HCT116 (cell line): ENCODE measurements at regions not wholly inside any gene's neighbourhood (a gene's known extent, or its start where the extent isn't known, plus 50 kb on each side); places are given as distances from the start of the nearest gene placed in this dataset.

Experiments
- ATAC-seq: fragments of 200-7000 bp; cut with Tn5 transposase; 2 replicates; pipeline ENCODE4 v1.9.1; 2020; ENCODE audit warnings: mild to moderate bottlenecking, moderate library complexity
- BruUV-seq: library from RNA; stranded (reverse); fragments of 400-500 nt; replicated peaks from 2 replicates; lab custom pipeline; 2021; lab: Mats Ljungman, UMichigan
- CTCF ChIA-PET: fragments of 300-600 bp; sonication (Branson Sonifier 250); formaldehyde crosslinking; loops from one replicate; lab custom pipeline; 2021; ENCODE audit warnings: antibody characterized with exemption; lab: Charles Lee
- POLR2A ChIA-PET: fragments of 300-600, 350-600 bp; sonication (Branson Sonifier 250); formaldehyde crosslinking; loops from one replicate; lab custom pipeline; 2021; ENCODE audit warnings: antibody characterized with exemption; lab: Charles Lee
- RAD21 ChIA-PET, 2 experiments: fragments of 300-600 bp; sonication (Branson Sonifier 250); formaldehyde crosslinking; loops; one replicate each; lab custom pipeline; 2023; ENCODE audit warnings: low total read pairs in 2 of 2; ENCODE audit not compliant: uncharacterized antibody in 2 of 2, unreplicated experiment in 2 of 2, low non-redundant PET in 1 of 2; lab: Charles Lee
- DNase-seq: peaks from one replicate; pipeline ENCODE4 v3.0.0-alpha.2; 2010; ENCODE audit warnings: low read depth, low spot score
- H2AFZ ChIP-seq: fragments of 200-600 bp; shearing (Covaris generic), sonication (generic); 2 replicates; pipeline ENCODE4 v1.6.1; 2017; ENCODE audit warnings: low read depth, mixed run types, mixed read lengths, antibody characterized with exemption, low read length; ENCODE audit not compliant: poor library complexity, severe bottlenecking
- H3K27ac ChIP-seq: 2 replicates; pipeline ENCODE4 v1.5.1; 2012; ENCODE audit warnings: low read depth, low read length
- H3K27me3 ChIP-seq: fragments of 200-600 bp; sonication (generic); 2 replicates; pipeline ENCODE4 v1.6.1; 2016; ENCODE audit warnings: mixed run types, low read length, mixed read lengths; ENCODE audit not compliant: insufficient read depth
- H3K36me3 ChIP-seq, 2 experiments: fragments of 200-500 bp in 1 of 2; fragments of 200-600 bp in 1 of 2; sonication (Bioruptor generic) in 1 of 2; sonication (generic) in 1 of 2; 2 replicates each; pipeline versions ENCODE4 v1.5.1 to v1.6.1; 2014 to 2016; ENCODE audit warnings: low read length in 2 of 2, inconsistent platforms in 1 of 2, mixed read lengths in 1 of 2, mixed run types in 1 of 2; ENCODE audit not compliant: insufficient read depth in 2 of 2, control insufficient read depth in 1 of 2
- H3K4me1 ChIP-seq, 2 experiments: fragments of 200-600 bp in 1 of 2; sonication (generic) in 1 of 2; 2 replicates each; pipeline versions ENCODE4 v1.5.1 to v1.6.1; 2012 to 2017; ENCODE audit warnings: low read length in 2 of 2, inconsistent platforms in 1 of 2, mild to moderate bottlenecking in 1 of 2, mixed read lengths in 1 of 2, mixed run types in 1 of 2, moderate library complexity in 1 of 2; ENCODE audit not compliant: insufficient read depth in 2 of 2, control insufficient read depth in 1 of 2
- H3K4me2 ChIP-seq: fragments of 200-600 bp; sonication (generic); 2 replicates; pipeline ENCODE4 v1.6.1; 2017; ENCODE audit warnings: mixed run types, low read length, mixed read lengths
- H3K4me3 ChIP-seq, 2 experiments: fragments of 200-600 bp in 1 of 2; sonication (generic) in 1 of 2; replicated peaks in 1 of 2; 2 replicates each; pipeline ENCODE4 v1.5.1; 2011 to 2016; ENCODE audit warnings: low read length in 2 of 2, control low read depth in 1 of 2, low read depth in 1 of 2, mild to moderate bottlenecking in 1 of 2, mixed read lengths in 1 of 2, mixed run types in 1 of 2
- H3K79me2 ChIP-seq: fragments of 200-600 bp; sonication (generic); 2 replicates; pipeline ENCODE4 v1.6.1; 2017; ENCODE audit warnings: mild to moderate bottlenecking, mixed run types, low read length, moderate library complexity, mixed read lengths; ENCODE audit not compliant: insufficient read depth
- H3K9ac ChIP-seq: fragments of 200-600 bp; sonication (generic); 2 replicates; pipeline ENCODE4 v1.6.1; 2016; ENCODE audit warnings: low read length, mixed read lengths
- H3K9me2 ChIP-seq: fragments of 200-600 bp; sonication (generic), shearing (Covaris generic); 2 replicates; pipeline ENCODE4 v1.6.1; 2017; ENCODE audit warnings: mixed run types, mild to moderate bottlenecking, moderate library complexity; ENCODE audit not compliant: insufficient read depth
- H3K9me3 ChIP-seq, 2 experiments: fragments of 200-500 bp in 1 of 2; fragments of 200-600 bp in 1 of 2; sonication (Bioruptor generic) in 1 of 2; sonication (generic) in 1 of 2; 2 replicates each; pipeline ENCODE4 v1.6.1; 2014 to 2017; ENCODE audit warnings: low read length in 2 of 2, mixed read lengths in 2 of 2, inconsistent platforms in 1 of 2, low read depth in 1 of 2, mild to moderate bottlenecking in 1 of 2, mixed run types in 1 of 2, moderate library complexity in 1 of 2; ENCODE audit not compliant: control insufficient read depth in 1 of 2, insufficient read depth in 1 of 2
- H4K20me1 ChIP-seq: fragments of 200-600 bp; sonication (generic), shearing (Covaris generic); 2 replicates; pipeline ENCODE4 v1.6.1; 2017; ENCODE audit warnings: mixed run types, mild to moderate bottlenecking, moderate library complexity; ENCODE audit not compliant: insufficient read depth
- CBX3 ChIP-seq: IDR thresholded peaks from 2 replicates; pipeline ENCODE4 v1.6.1; 2012; ENCODE audit warnings: low read depth
- ELF1 ChIP-seq: IDR thresholded peaks from 2 replicates; pipeline ENCODE4 v1.6.1; 2012; ENCODE audit warnings: low read depth, borderline replicate concordance
- EZH2 ChIP-seq: fragments of 200-600 bp; sonication (generic); IDR thresholded peaks from 2 replicates; pipeline ENCODE4 v1.6.1; 2017; ENCODE audit warnings: antibody characterized with exemption, mixed run types
- FOSL1 ChIP-seq: IDR thresholded peaks from 2 replicates; pipeline ENCODE4 v1.6.1; 2012; ENCODE audit warnings: low read depth
- JUND ChIP-seq: IDR thresholded peaks from 2 replicates; pipeline ENCODE4 v1.6.1; 2012
- SIN3A ChIP-seq: IDR thresholded peaks from 2 replicates; pipeline ENCODE4 v1.6.1; 2012; ENCODE audit warnings: low read depth
- SRF ChIP-seq: IDR thresholded peaks from 2 replicates; pipeline ENCODE4 v1.6.1; 2012; ENCODE audit warnings: low read depth
- TCF7L2 ChIP-seq: IDR thresholded peaks from 2 replicates; pipeline ENCODE4 v1.7.0; 2011; ENCODE audit warnings: borderline replicate concordance, inconsistent platforms; ENCODE audit not compliant: insufficient read depth, insufficient read length; ENCODE audit errors: extremely low read depth
- ZFX ChIP-seq: fragments of 450-650 bp; IDR thresholded peaks from 2 replicates; pipeline ENCODE4 v1.6.1; 2017
- ZNF274 ChIP-seq: fragments of 200-500 bp; sonication (Bioruptor generic); IDR thresholded peaks from 2 replicates; pipeline ENCODE4 v1.6.1; 2014; ENCODE audit warnings: mild to moderate bottlenecking, low read depth, low read length, inconsistent platforms
- intact Hi-C: fragments of 100-400 bp; cut with micrococcal nuclease; formaldehyde crosslinking; loops from 2 replicates; pipeline ENCODE4 v1.10.0; 2022
- TF ChIP-seq, protein P1 (sequence below): IDR thresholded peaks from 2 replicates; pipeline ENCODE4 v1.6.1; 2011; ENCODE audit warnings: mild to moderate bottlenecking, low read length, moderate library complexity; ENCODE audit not compliant: insufficient replicate concordance; ENCODE audit errors: extremely low read depth
- TF ChIP-seq, protein P2 (sequence below): IDR thresholded peaks from 2 replicates; pipeline ENCODE4 v1.6.1; 2012

DNA sequence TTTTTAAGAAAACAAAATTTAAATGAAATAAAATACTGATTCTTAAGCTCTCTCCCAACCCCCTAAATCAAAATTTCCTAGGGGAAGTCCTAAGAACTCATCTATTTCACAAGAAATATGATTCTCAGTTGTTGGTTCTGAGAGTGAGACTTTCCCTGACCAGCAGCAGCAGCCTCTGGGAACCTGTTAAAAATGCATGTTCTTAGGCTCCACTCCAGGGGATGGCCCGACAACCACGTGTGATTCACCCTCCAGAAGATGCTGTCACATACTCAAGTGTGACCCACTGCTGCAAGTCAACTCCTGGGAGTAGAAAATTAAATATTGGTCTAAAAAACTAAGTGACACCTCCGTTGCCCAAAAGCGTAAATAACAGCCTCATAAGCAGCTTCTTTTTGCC, 343.2 kb upstream of the NR2F2 start (continued):
- TF ChIP-seq SIN3A = no peak

DNA sequence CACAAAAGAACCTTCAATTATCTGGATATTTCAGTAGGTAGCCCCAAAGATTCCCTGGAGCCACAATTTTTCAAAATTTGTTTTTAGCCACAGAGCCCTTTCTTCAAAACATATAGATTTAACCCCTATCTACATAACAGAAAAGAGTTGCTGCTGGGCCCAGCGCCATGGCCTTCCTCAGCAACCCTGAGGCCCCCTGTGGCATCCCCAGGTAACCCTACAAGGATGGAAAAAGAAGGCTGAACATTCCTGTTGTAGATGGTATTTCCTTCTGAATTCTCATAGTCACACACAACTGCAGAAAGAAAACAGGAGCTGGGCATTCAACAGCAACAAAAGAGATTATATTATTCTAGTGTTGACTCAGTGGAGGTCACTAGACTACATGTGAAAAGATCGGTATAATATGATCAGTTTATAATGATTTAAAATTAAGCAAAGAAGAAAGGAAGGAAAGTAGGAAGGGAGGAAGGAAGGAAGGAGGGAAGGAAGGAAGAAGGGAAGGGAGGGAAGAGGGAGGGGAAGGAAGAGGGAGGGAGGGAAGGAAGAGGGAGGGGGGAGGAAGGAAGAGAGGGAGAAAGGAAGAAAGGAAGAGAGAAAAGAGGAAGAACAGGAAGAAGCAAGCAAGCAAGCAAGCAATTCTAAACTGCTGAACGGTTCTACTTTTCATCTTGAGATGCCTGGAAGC, 342.5 kb upstream of the NR2F2 start:
- Histone ChIP-seq H2AFZ (no peak overlapping the region), H3K4me3 (no peak overlapping the region), H3K9ac (no peak overlapping the region), H3K9me2 (no peaks in the 10 kb centered on the region), H3K4me1 (no peaks in the 10 kb centered on the region), H3K79me2 (no peaks in the 10 kb centered on the region), H4K20me1 (no peaks in the 10 kb centered on the region), H3K27me3 (no peaks in the 10 kb centered on the region), H3K9me3 (no peaks in the 10 kb centered on the region), H3K27ac (no peak overlapping the region), H3K4me2 (no peak overlapping the region), H3K36me3 (no peaks in the 10 kb centered on the region)
- intact Hi-C loops = no loop called here
- BruUV-seq = no TSS peak
- CTCF ChIA-PET = no interaction called here
- POLR2A ChIA-PET = no interaction called here
- DNase-seq (no peak), ATAC-seq (no peak)
- RAD21 ChIA-PET = no interaction called here
- TF ChIP-seq TCF7L2 = no peak
- TF ChIP-seq JUND = no peak
- TF ChIP-seq SIN3A = no peak
- no peak for TF ChIP-seq CBX3
- TF ChIP-seq, protein P1, sequence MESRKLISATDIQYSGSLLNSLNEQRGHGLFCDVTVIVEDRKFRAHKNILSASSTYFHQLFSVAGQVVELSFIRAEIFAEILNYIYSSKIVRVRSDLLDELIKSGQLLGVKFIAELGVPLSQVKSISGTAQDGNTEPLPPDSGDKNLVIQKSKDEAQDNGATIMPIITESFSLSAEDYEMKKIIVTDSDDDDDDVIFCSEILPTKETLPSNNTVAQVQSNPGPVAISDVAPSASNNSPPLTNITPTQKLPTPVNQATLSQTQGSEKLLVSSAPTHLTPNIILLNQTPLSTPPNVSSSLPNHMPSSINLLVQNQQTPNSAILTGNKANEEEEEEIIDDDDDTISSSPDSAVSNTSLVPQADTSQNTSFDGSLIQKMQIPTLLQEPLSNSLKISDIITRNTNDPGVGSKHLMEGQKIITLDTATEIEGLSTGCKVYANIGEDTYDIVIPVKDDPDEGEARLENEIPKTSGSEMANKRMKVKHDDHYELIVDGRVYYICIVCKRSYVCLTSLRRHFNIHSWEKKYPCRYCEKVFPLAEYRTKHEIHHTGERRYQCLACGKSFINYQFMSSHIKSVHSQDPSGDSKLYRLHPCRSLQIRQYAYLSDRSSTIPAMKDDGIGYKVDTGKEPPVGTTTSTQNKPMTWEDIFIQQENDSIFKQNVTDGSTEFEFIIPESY = no peak
- TF ChIP-seq ZFX = no peak
- TF ChIP-seq ZNF274 = no peak
- TF ChIP-seq EZH2 = no peak
- TF ChIP-seq, protein P2, sequence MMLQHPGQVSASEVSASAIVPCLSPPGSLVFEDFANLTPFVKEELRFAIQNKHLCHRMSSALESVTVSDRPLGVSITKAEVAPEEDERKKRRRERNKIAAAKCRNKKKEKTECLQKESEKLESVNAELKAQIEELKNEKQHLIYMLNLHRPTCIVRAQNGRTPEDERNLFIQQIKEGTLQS = no peak
- no peak for TF ChIP-seq FOSL1
- no peak for TF ChIP-seq SRF
- TF ChIP-seq ELF1 = no peak
